WERI-Rb-1 (cell line): ENCODE measurements at regions not wholly inside any gene's neighbourhood (a gene's known extent, or its start where the extent isn't known, plus 50 kb on each side); places are given as distances from the start of the nearest gene placed in this dataset.
"Not testable (repeated sequence)": the region's sequence is repeated elsewhere in the genome, so short reads cannot be mapped to it uniquely, and the experiment has no call there.

Experiments
- DNase-seq: peaks from one replicate; pipeline ENCODE4 v3.0.0-alpha.2; 2020
- H3K27ac ChIP-seq: fragments of 250-450 bp; sonication (Bioruptor Pico); 2 replicates; pipeline ENCODE4 v1.5.1; 2020; ENCODE audit warnings: mild to moderate bottlenecking, moderate library complexity
- H3K27me3 ChIP-seq: fragments of 250-450 bp; sonication (Bioruptor Pico); 2 replicates; pipeline ENCODE4 v1.5.1; 2021; ENCODE audit warnings: mild to moderate bottlenecking, low read depth, moderate library complexity; ENCODE audit not compliant: insufficient read depth, severe bottlenecking
- H3K36me3 ChIP-seq: fragments of 250-450 bp; sonication (Bioruptor Pico); 2 replicates; pipeline ENCODE4 v1.5.1; 2020; ENCODE audit warnings: mild to moderate bottlenecking, moderate library complexity
- H3K4me3 ChIP-seq: 2 replicates; pipeline ENCODE4 v1.5.1; 2011; ENCODE audit warnings: low read depth, mild to moderate bottlenecking, control low read depth, low read length
- H3K9me3 ChIP-seq: fragments of 250-450 bp; sonication (Bioruptor Pico); 2 replicates; pipeline ENCODE4 v1.5.1; 2021; ENCODE audit warnings: mild to moderate bottlenecking, moderate library complexity; ENCODE audit not compliant: severe bottlenecking
- CTCF ChIP-seq: IDR thresholded peaks from 2 replicates; pipeline ENCODE4 v1.5.1; 2011; ENCODE audit warnings: low read depth, mild to moderate bottlenecking, control low read depth, inconsistent platforms, low read length

GRCh38 chr1:195701149-195701548 is 907.1 kb downstream of the KCNT2 start:
- no peak for DNase-seq
- Histone ChIP-seq H3K4me3 (no peak overlapping the region), H3K9me3 (no peaks in the 10 kb centered on the region), H3K27ac (no peak overlapping the region), H3K27me3 (no peaks in the 10 kb centered on the region), H3K36me3 (no peaks in the 10 kb centered on the region)
- no peak for TF ChIP-seq CTCF

DNA sequence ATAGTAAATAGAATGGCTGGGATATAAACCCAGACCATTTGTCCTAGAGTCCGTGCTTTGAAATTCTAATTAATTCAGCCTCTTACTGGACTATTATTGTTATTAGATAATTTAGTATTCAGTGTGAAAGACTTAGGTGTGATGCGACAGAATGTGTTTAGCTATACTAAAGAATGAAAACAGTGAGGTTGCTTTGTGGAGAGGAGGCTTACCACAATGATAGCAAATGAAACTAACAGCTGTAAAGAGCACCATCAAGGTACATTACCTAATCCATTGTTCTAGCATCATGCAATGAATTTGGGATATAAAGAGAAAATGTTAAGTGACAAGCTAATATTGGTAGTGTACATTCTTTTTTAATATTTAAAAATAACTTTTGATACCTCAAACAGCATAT is 911.1 kb downstream of the KCNT2 start:
- H3K36me3 ChIP-seq: no peaks in the 10 kb centered on the region
- no peak for DNase-seq
- H3K9me3 ChIP-seq: no peaks in the 10 kb centered on the region
- H3K4me3 ChIP-seq: no peak overlapping the region
- no peak for TF ChIP-seq CTCF
- no peak overlapping the region for H3K27ac ChIP-seq
- H3K27me3 ChIP-seq: no peaks in the 10 kb centered on the region

DNA sequence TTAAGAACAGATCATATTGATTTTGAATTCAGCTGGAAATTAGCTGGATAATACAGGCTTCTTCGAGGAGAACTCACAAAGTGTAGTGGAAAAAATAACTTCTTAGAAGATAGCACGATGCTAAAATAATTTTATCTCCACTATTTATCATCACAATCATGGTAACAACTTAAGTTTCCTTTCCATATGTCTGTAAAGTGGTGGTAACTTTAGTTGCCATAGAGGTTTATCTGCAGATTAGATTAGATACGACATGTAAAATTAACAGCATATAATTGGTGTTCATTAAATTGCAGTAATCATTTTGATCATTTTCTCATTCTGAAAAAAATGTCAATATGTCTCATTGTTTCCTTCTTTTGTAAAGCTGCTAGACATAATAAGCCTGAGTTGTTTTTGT is 921.5 kb downstream of the KCNT2 start:
- no peak overlapping the region for H3K27ac ChIP-seq
- no peaks in the 10 kb centered on the region for H3K36me3 ChIP-seq
- no peaks in the 10 kb centered on the region for H3K9me3 ChIP-seq
- TF ChIP-seq CTCF: no peak
- DNase-seq: no peak
- no peaks in the 10 kb centered on the region for H3K27me3 ChIP-seq
- H3K4me3 ChIP-seq: no peak overlapping the region

- H3K27me3 ChIP-seq: no peaks in the 10 kb centered on the region
- H3K9me3 ChIP-seq: no peaks in the 10 kb centered on the region
- no peak overlapping the region for H3K27ac ChIP-seq
- H3K36me3 ChIP-seq: no peaks in the 10 kb centered on the region
- no peak for DNase-seq
- no peak for TF ChIP-seq CTCF
- no peak overlapping the region for H3K4me3 ChIP-seq
Measured at GRCh38 chr1:195664628-195665027, 943.6 kb downstream of the KCNT2 start.

- Histone ChIP-seq H3K9me3 (no peaks in the 10 kb centered on the region), H3K27ac (no peak overlapping the region), H3K36me3 (no peaks in the 10 kb centered on the region), H3K4me3 (no peak overlapping the region), H3K27me3 (no peaks in the 10 kb centered on the region)
- TF ChIP-seq CTCF: no peak
- no peak for DNase-seq
Measured at GRCh38 chr1:195663549-195664280, 944.5 kb downstream of the KCNT2 start.

DNA sequence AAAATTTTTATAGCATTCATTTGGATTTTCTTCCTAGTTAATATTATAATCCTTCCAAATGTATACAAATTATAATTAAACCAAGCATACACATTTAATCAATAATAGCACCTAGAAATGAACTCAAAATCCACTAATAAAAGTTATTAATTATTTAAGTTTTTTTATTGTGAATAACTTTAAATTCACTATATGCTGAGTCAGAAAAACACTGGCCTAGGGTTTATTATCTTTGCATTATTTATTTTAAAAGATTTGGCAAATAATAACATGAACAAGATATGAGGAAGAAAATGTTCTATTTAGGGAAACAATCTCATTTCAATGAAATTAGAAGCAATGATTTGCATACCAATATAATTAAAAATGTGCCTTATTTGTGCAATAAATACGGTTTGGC is 951.5 kb downstream of the KCNT2 start:
- no peak overlapping the region for H3K27ac ChIP-seq
- H3K4me3 ChIP-seq: no peak overlapping the region
- no peak for TF ChIP-seq CTCF
- no peaks in the 10 kb centered on the region for H3K36me3 ChIP-seq
- H3K9me3 ChIP-seq: no peaks in the 10 kb centered on the region
- DNase-seq: no peak
- H3K27me3 ChIP-seq: no peaks in the 10 kb centered on the region

DNA sequence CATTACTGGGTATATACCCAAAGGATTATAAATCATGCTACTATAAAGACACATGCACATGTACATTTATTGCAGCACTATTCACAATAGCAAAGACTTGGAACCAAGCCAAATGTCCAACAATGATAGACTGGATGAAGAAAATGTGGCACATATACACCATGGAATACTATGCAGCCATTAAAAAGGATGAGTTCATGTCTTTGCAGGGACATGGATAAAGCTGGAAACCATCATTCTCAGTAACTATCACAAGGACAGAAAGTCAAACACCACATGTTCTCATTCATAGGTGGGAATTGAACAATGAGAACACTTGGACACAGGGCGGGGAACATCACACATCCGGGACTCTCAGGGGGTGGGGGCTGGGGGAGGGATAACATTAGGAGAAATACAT is 959.4 kb downstream of the KCNT2 start:
- H3K27me3 ChIP-seq, DNase-seq, H3K4me3 ChIP-seq, H3K27ac ChIP-seq, H3K36me3 ChIP-seq, H3K9me3 ChIP-seq: not testable (repeated sequence)
